HCT116 (cell line): ENCODE measurements at regions not wholly inside any gene's neighbourhood (a gene's known extent, or its start where the extent isn't known, plus 50 kb on each side); places are given as distances from the start of the nearest gene placed in this dataset.

Experiments
- ATAC-seq: fragments of 200-7000 bp; cut with Tn5 transposase; 2 replicates; pipeline ENCODE4 v1.9.1; 2020; ENCODE audit warnings: mild to moderate bottlenecking, moderate library complexity
- BruUV-seq: library from RNA; stranded (reverse); fragments of 400-500 nt; replicated peaks from 2 replicates; lab custom pipeline; 2021; lab: Mats Ljungman, UMichigan
- CTCF ChIA-PET: fragments of 300-600 bp; sonication (Branson Sonifier 250); formaldehyde crosslinking; loops from one replicate; lab custom pipeline; 2021; ENCODE audit warnings: antibody characterized with exemption; lab: Charles Lee
- POLR2A ChIA-PET: fragments of 300-600, 350-600 bp; sonication (Branson Sonifier 250); formaldehyde crosslinking; loops from one replicate; lab custom pipeline; 2021; ENCODE audit warnings: antibody characterized with exemption; lab: Charles Lee
- RAD21 ChIA-PET, 2 experiments: fragments of 300-600 bp; sonication (Branson Sonifier 250); formaldehyde crosslinking; loops; one replicate each; lab custom pipeline; 2023; ENCODE audit warnings: low total read pairs in 2 of 2; ENCODE audit not compliant: uncharacterized antibody in 2 of 2, unreplicated experiment in 2 of 2, low non-redundant PET in 1 of 2; lab: Charles Lee
- DNase-seq: peaks from one replicate; pipeline ENCODE4 v3.0.0-alpha.2; 2010; ENCODE audit warnings: low read depth, low spot score
- H2AFZ ChIP-seq: fragments of 200-600 bp; shearing (Covaris generic), sonication (generic); 2 replicates; pipeline ENCODE4 v1.6.1; 2017; ENCODE audit warnings: low read depth, mixed run types, mixed read lengths, antibody characterized with exemption, low read length; ENCODE audit not compliant: poor library complexity, severe bottlenecking
- H3K27ac ChIP-seq: 2 replicates; pipeline ENCODE4 v1.5.1; 2012; ENCODE audit warnings: low read depth, low read length
- H3K27me3 ChIP-seq: fragments of 200-600 bp; sonication (generic); 2 replicates; pipeline ENCODE4 v1.6.1; 2016; ENCODE audit warnings: mixed run types, low read length, mixed read lengths; ENCODE audit not compliant: insufficient read depth
- H3K36me3 ChIP-seq, 2 experiments: fragments of 200-500 bp in 1 of 2; fragments of 200-600 bp in 1 of 2; sonication (Bioruptor generic) in 1 of 2; sonication (generic) in 1 of 2; 2 replicates each; pipeline versions ENCODE4 v1.5.1 to v1.6.1; 2014 to 2016; ENCODE audit warnings: low read length in 2 of 2, inconsistent platforms in 1 of 2, mixed read lengths in 1 of 2, mixed run types in 1 of 2; ENCODE audit not compliant: insufficient read depth in 2 of 2, control insufficient read depth in 1 of 2
- H3K4me1 ChIP-seq, 2 experiments: fragments of 200-600 bp in 1 of 2; sonication (generic) in 1 of 2; 2 replicates each; pipeline versions ENCODE4 v1.5.1 to v1.6.1; 2012 to 2017; ENCODE audit warnings: low read length in 2 of 2, inconsistent platforms in 1 of 2, mild to moderate bottlenecking in 1 of 2, mixed read lengths in 1 of 2, mixed run types in 1 of 2, moderate library complexity in 1 of 2; ENCODE audit not compliant: insufficient read depth in 2 of 2, control insufficient read depth in 1 of 2
- H3K4me2 ChIP-seq: fragments of 200-600 bp; sonication (generic); 2 replicates; pipeline ENCODE4 v1.6.1; 2017; ENCODE audit warnings: mixed run types, low read length, mixed read lengths
- H3K4me3 ChIP-seq, 2 experiments: fragments of 200-600 bp in 1 of 2; sonication (generic) in 1 of 2; replicated peaks in 1 of 2; 2 replicates each; pipeline ENCODE4 v1.5.1; 2011 to 2016; ENCODE audit warnings: low read length in 2 of 2, control low read depth in 1 of 2, low read depth in 1 of 2, mild to moderate bottlenecking in 1 of 2, mixed read lengths in 1 of 2, mixed run types in 1 of 2
- H3K79me2 ChIP-seq: fragments of 200-600 bp; sonication (generic); 2 replicates; pipeline ENCODE4 v1.6.1; 2017; ENCODE audit warnings: mild to moderate bottlenecking, mixed run types, low read length, moderate library complexity, mixed read lengths; ENCODE audit not compliant: insufficient read depth
- H3K9ac ChIP-seq: fragments of 200-600 bp; sonication (generic); 2 replicates; pipeline ENCODE4 v1.6.1; 2016; ENCODE audit warnings: low read length, mixed read lengths
- H3K9me2 ChIP-seq: fragments of 200-600 bp; sonication (generic), shearing (Covaris generic); 2 replicates; pipeline ENCODE4 v1.6.1; 2017; ENCODE audit warnings: mixed run types, mild to moderate bottlenecking, moderate library complexity; ENCODE audit not compliant: insufficient read depth
- H3K9me3 ChIP-seq, 2 experiments: fragments of 200-500 bp in 1 of 2; fragments of 200-600 bp in 1 of 2; sonication (Bioruptor generic) in 1 of 2; sonication (generic) in 1 of 2; 2 replicates each; pipeline ENCODE4 v1.6.1; 2014 to 2017; ENCODE audit warnings: low read length in 2 of 2, mixed read lengths in 2 of 2, inconsistent platforms in 1 of 2, low read depth in 1 of 2, mild to moderate bottlenecking in 1 of 2, mixed run types in 1 of 2, moderate library complexity in 1 of 2; ENCODE audit not compliant: control insufficient read depth in 1 of 2, insufficient read depth in 1 of 2
- H4K20me1 ChIP-seq: fragments of 200-600 bp; sonication (generic), shearing (Covaris generic); 2 replicates; pipeline ENCODE4 v1.6.1; 2017; ENCODE audit warnings: mixed run types, mild to moderate bottlenecking, moderate library complexity; ENCODE audit not compliant: insufficient read depth
- CEBPB ChIP-seq: IDR thresholded peaks from 2 replicates; pipeline ENCODE4 v1.6.1; 2012; ENCODE audit warnings: low read depth
- ELF1 ChIP-seq: IDR thresholded peaks from 2 replicates; pipeline ENCODE4 v1.6.1; 2012; ENCODE audit warnings: low read depth, borderline replicate concordance
- EZH2phosphoT487 ChIP-seq: fragments of 200-600 bp; IDR thresholded peaks from 2 replicates; pipeline ENCODE4 v1.6.1; 2018; ENCODE audit warnings: antibody characterized with exemption, borderline replicate concordance
- FOSL1 ChIP-seq: IDR thresholded peaks from 2 replicates; pipeline ENCODE4 v1.6.1; 2012; ENCODE audit warnings: low read depth
- JUND ChIP-seq: IDR thresholded peaks from 2 replicates; pipeline ENCODE4 v1.6.1; 2012
- POLR2A ChIP-seq: IDR thresholded peaks from 2 replicates; pipeline ENCODE4 v1.7.0; 2011; ENCODE audit warnings: borderline replicate concordance; ENCODE audit not compliant: insufficient read depth, insufficient read length; ENCODE audit errors: extremely low read depth
- RAD21 ChIP-seq: IDR thresholded peaks from 2 replicates; pipeline ENCODE4 v1.6.1; 2012; ENCODE audit warnings: low read depth, mild to moderate bottlenecking
- SP1 ChIP-seq: IDR thresholded peaks from 2 replicates; pipeline ENCODE4 v1.6.1; 2012; ENCODE audit warnings: low read depth
- SRF ChIP-seq: IDR thresholded peaks from 2 replicates; pipeline ENCODE4 v1.6.1; 2012; ENCODE audit warnings: low read depth
- TCF7L2 ChIP-seq: IDR thresholded peaks from 2 replicates; pipeline ENCODE4 v1.7.0; 2011; ENCODE audit warnings: borderline replicate concordance, inconsistent platforms; ENCODE audit not compliant: insufficient read depth, insufficient read length; ENCODE audit errors: extremely low read depth
- YY1 ChIP-seq: IDR thresholded peaks from 2 replicates; pipeline ENCODE4 v1.6.1; 2011; ENCODE audit warnings: low read length, low read depth, moderate library complexity, mild to moderate bottlenecking; ENCODE audit not compliant: insufficient replicate concordance; ENCODE audit errors: extremely low read depth
- ZBTB33 ChIP-seq: IDR thresholded peaks from 2 replicates; pipeline ENCODE4 v1.6.1; 2011; ENCODE audit warnings: mild to moderate bottlenecking, low read length, moderate library complexity; ENCODE audit not compliant: insufficient replicate concordance; ENCODE audit errors: extremely low read depth
- ZFX ChIP-seq: fragments of 450-650 bp; IDR thresholded peaks from 2 replicates; pipeline ENCODE4 v1.6.1; 2017
- intact Hi-C: fragments of 100-400 bp; cut with micrococcal nuclease; formaldehyde crosslinking; loops from 2 replicates; pipeline ENCODE4 v1.10.0; 2022
- TF ChIP-seq, protein P1 (sequence below): IDR thresholded peaks from 2 replicates; pipeline ENCODE4 v1.6.1; 2012

- no peak overlapping the region for H3K4me3 ChIP-seq
- no TSS peak for BruUV-seq
- ATAC-seq (no peak), DNase-seq (no peak)
- H3K27me3 ChIP-seq, result no peaks in the 10 kb centered on the region; the same call in 1 of the 2 replicates
- no peak overlapping the region for H3K9ac ChIP-seq
- CTCF ChIA-PET, result no interaction called here
- H3K4me2 ChIP-seq, result no peak overlapping the region
- H3K79me2 ChIP-seq, result no peaks in the 10 kb centered on the region
- H3K4me1 ChIP-seq, result no peaks in the 10 kb centered on the region
- H3K9me3 ChIP-seq, result no peaks in the 10 kb centered on the region
- H4K20me1 ChIP-seq, result no peaks in the 10 kb centered on the region
- H3K27ac ChIP-seq, result no peak overlapping the region
- intact Hi-C loops, result no loop called here
- H2AFZ ChIP-seq, result no peak overlapping the region
- POLR2A ChIA-PET, result no interaction called here
- no peaks in the 10 kb centered on the region for H3K36me3 ChIP-seq
- TF ChIP-seq, protein P1, sequence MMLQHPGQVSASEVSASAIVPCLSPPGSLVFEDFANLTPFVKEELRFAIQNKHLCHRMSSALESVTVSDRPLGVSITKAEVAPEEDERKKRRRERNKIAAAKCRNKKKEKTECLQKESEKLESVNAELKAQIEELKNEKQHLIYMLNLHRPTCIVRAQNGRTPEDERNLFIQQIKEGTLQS, result no peak
- TF ChIP-seq YY1, result no peak
- no peak for TF ChIP-seq SP1
- no peak for TF ChIP-seq TCF7L2
- TF ChIP-seq CEBPB, result no peak
- TF ChIP-seq POLR2A, result no peak
- H3K9me2 ChIP-seq, result no peaks in the 10 kb centered on the region
- RAD21 ChIA-PET, result no interaction called here
These were observed 84.0 kb upstream of the GSC start for GRCh38 chr14:94853920-94854319.

DNA sequence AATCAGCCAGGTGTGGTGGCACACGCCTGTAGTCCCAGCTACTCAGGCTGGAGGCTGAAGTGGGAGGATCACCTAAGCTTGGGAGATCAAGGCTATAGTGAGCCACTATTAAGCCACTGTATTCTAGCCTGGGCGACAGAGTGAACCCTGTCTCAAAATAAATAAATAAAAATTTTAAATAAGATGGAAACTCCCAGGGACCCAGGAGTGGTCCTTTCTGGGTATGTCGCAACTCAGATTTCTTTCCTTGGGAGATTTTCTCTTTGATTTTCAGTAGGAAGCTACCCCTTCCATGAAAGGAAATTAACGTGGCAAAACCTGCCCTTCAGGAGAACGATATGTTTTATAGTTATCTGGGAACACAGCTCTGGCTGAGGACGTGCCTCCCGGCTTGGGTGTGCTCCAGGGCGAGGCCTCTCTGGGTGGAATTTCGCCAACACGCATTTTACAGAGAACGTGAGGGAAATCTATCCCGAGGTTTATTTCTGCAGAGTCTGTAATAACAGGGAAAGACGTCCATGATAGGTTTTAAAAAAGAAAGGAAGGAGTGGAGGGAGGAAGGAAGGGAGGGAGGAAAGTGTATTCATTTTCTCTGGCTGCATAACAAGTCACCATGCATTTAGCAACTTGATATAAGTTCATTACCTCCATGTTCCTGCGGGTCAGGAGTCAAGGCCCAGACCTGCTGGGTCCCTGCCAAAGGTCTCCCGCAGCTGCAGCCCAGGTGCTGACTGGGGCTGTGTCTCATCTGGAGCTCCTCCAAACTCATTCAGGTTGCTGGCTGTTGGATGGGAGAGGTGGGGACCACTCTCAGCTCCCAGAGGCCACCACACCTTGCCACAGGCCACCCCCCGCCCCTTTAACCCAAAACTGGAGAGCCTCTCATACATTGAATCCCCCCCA lies 80.6 kb upstream of the GSC start:
- no peak overlapping the region for H3K4me3 ChIP-seq
- no peaks in the 10 kb centered on the region for H4K20me1 ChIP-seq
- intact Hi-C loops, result no loop called here
- ChIA-PET RAD21 (no interaction called here), POLR2A (interaction anchor here (0.7 kb wide), 1 partner anchor 22 kb away, joined by 4 read pairs; no protein-coding TSS in a partner anchor), CTCF (no interaction called here)
- no peak overlapping the region for H3K27ac ChIP-seq
- no peaks in the 10 kb centered on the region for H3K9me2 ChIP-seq
- H3K4me1 ChIP-seq, result no peaks in the 10 kb centered on the region
- H3K79me2 ChIP-seq, result no peaks in the 10 kb centered on the region
- no TSS peak for BruUV-seq
- H2AFZ ChIP-seq, result no peak overlapping the region
- no peak overlapping the region for H3K9ac ChIP-seq
- DNase-seq, result no peak
- no peaks in the 10 kb centered on the region for H3K36me3 ChIP-seq
- H3K27me3 ChIP-seq, result no peaks in the 10 kb centered on the region; the same call in 1 of the 2 replicates
- H3K4me2 ChIP-seq, result no peak overlapping the region
- no peaks in the 10 kb centered on the region for H3K9me3 ChIP-seq
- no peak for ATAC-seq
- TF ChIP-seq SRF, result no peak
- no peak for TF ChIP-seq EZH2phosphoT487
- no peak for TF ChIP-seq RAD21
- no peak for TF ChIP-seq ZBTB33
- no peak for TF ChIP-seq YY1
- TF ChIP-seq, protein P1, result no peak
- no peak for TF ChIP-seq FOSL1
- TF ChIP-seq TCF7L2, result no peak
- no peak for TF ChIP-seq ELF1
- no peak for TF ChIP-seq ZFX
- TF ChIP-seq SP1, result no peak
- no peak for TF ChIP-seq CEBPB
- no peak for TF ChIP-seq JUND
